ENCODE measurements at regions not wholly inside any gene's neighbourhood (a gene's known extent, or its start where the extent isn't known, plus 50 kb on each side); places are given as distances from the start of the nearest gene placed in this dataset.

GRCh38 chr7:46745707-46746090, 824.6 kb upstream of the IGFBP3 start:
- ATAC-seq (no peak), DNase-seq (ENCODE audit: missing footprints) (no peak)
- intact Hi-C loops (cut with DNase I) = no loop called here

- DNase-seq (ENCODE audit: missing footprints) (no peak), ATAC-seq (peak; percentile 60)
- intact Hi-C loops (cut with DNase I) = no loop called here
Measured at GRCh38 chr7:46744957-46745706, 824.1 kb upstream of the IGFBP3 start.

- no peak for ATAC-seq
- intact Hi-C loops (cut with DNase I) = no loop called here
Measured at GRCh38 chr7:46742601-46743000, 821.5 kb upstream of the IGFBP3 start.

GRCh38 chr7:46741938-46742540, 821.0 kb upstream of the IGFBP3 start:
- intact Hi-C loops (cut with DNase I) = no loop called here
- DNase-seq (ENCODE audit: missing footprints) = no peak
- no peak for ATAC-seq

More at GRCh38 chr7:46742601-46743000, 821.5 kb upstream of the IGFBP3 start:
- no peak for DNase-seq (ENCODE audit: missing footprints)

GRCh38 chr7:46741181-46741580, 820.1 kb upstream of the IGFBP3 start:
- peak; percentile 40 for ATAC-seq
- intact Hi-C loops (cut with DNase I) = no loop called here
- no peak for DNase-seq (ENCODE audit: missing footprints)

GRCh38 chr7:46739518-46740234, 818.6 kb upstream of the IGFBP3 start:
- DNase-seq (ENCODE audit: missing footprints) (no peak), ATAC-seq (peak; percentile 66)
- intact Hi-C loops (cut with DNase I) = no loop called here

- no peak for ATAC-seq
- no peak for DNase-seq (ENCODE audit: missing footprints)
- intact Hi-C loops (cut with DNase I) = no loop called here
Measured at GRCh38 chr7:46738796-46739195, 817.7 kb upstream of the IGFBP3 start.

- DNase-seq (ENCODE audit: missing footprints) = no peak
- no peak for ATAC-seq
- intact Hi-C loops (cut with DNase I) = no loop called here
Measured at GRCh38 chr7:46738165-46738564, 817.1 kb upstream of the IGFBP3 start.

GRCh38 chr7:46725838-46726237, 804.8 kb upstream of the IGFBP3 start:
- intact Hi-C loops (cut with DNase I) = no loop called here
- DNase-seq (ENCODE audit: missing footprints) = no peak
- no peak for ATAC-seq

- intact Hi-C loops (cut with DNase I) = no loop called here
- no peak for DNase-seq (ENCODE audit: missing footprints)
- no peak for ATAC-seq
Measured at GRCh38 chr7:46725136-46725535, 804.1 kb upstream of the IGFBP3 start.

- no peak for ATAC-seq
- intact Hi-C loops (cut with DNase I) = no loop called here
- DNase-seq (ENCODE audit: missing footprints) = no peak
Measured at GRCh38 chr7:46723742-46724141, 802.7 kb upstream of the IGFBP3 start.

GRCh38 chr7:46723003-46723402, 801.9 kb upstream of the IGFBP3 start:
- DNase-seq (ENCODE audit: missing footprints) = no peak
- intact Hi-C loops (cut with DNase I) = no loop called here
- ATAC-seq = no peak

GRCh38 chr7:46720761-46721160, 799.7 kb upstream of the IGFBP3 start:
- intact Hi-C loops (cut with DNase I) = no loop called here

GRCh38 chr7:46719616-46720015, 798.5 kb upstream of the IGFBP3 start:
- intact Hi-C loops (cut with DNase I) = loop anchor here (2.0 kb wide), 1 partner anchor 57 kb away; no protein-coding TSS in a partner anchor
- DNase-seq (ENCODE audit: missing footprints) (no peak), ATAC-seq (no peak)

More at GRCh38 chr7:46720761-46721160, 799.7 kb upstream of the IGFBP3 start:
- no peak for ATAC-seq
- DNase-seq (ENCODE audit: missing footprints) = no peak

GRCh38 chr7:46716926-46717325, 795.9 kb upstream of the IGFBP3 start:
- no peak for DNase-seq (ENCODE audit: missing footprints)
- intact Hi-C loops (cut with DNase I) = no loop called here
- ATAC-seq = no peak

- DNase-seq (ENCODE audit: missing footprints) (no peak), ATAC-seq (no peak)
- intact Hi-C loops (cut with DNase I) = no loop called here
Measured at GRCh38 chr7:46715579-46715978, 794.5 kb upstream of the IGFBP3 start.

GRCh38 chr7:46714904-46715303, 793.8 kb upstream of the IGFBP3 start:
- peak; percentile 28 for ATAC-seq
- intact Hi-C loops (cut with DNase I) = no loop called here
- DNase-seq (ENCODE audit: missing footprints) = no peak

GRCh38 chr7:46713868-46714596, 793.0 kb upstream of the IGFBP3 start:
- no peak for DNase-seq (ENCODE audit: missing footprints)
- intact Hi-C loops (cut with DNase I) = no loop called here
- ATAC-seq = peak; percentile 50

GRCh38 chr7:46710927-46711326, 789.9 kb upstream of the IGFBP3 start:
- no peak for DNase-seq (ENCODE audit: missing footprints)
- intact Hi-C loops (cut with DNase I) = no loop called here
- ATAC-seq = no peak
